Mesenchymal stem cell (in vitro differentiated cells and primary cell): ENCODE measurements at regions not wholly inside any gene's neighbourhood (a gene's known extent, or its start where the extent isn't known, plus 50 kb on each side); places are given as distances from the start of the nearest gene placed in this dataset.

Experiments
- DNase-seq: peaks from one replicate; pipeline ENCODE4 v3.0.0-alpha.2; 2013
- H2AFZ ChIP-seq: one replicate; pipeline ENCODE4 v1.6.1; 2013; ENCODE audit warnings: low read depth, mild to moderate bottlenecking, control low read depth, inconsistent platforms, low read length, moderate library complexity
- H2AK5ac ChIP-seq: 2 replicates; pipeline ENCODE4 v1.6.1; 2013; ENCODE audit warnings: low read length, moderate library complexity, mild to moderate bottlenecking, inconsistent platforms; ENCODE audit not compliant: severe bottlenecking
- H2BK120ac ChIP-seq: one replicate; pipeline ENCODE4 v1.6.1; 2013; ENCODE audit warnings: low read depth, mild to moderate bottlenecking, inconsistent platforms, low read length, moderate library complexity
- H2BK12ac ChIP-seq, 2 experiments: one replicate each; pipeline ENCODE4 v1.6.1; 2013; ENCODE audit warnings: inconsistent platforms in 2 of 2, low read length in 2 of 2, mild to moderate bottlenecking in 2 of 2, moderate library complexity in 2 of 2, control low read depth in 1 of 2
- H2BK15ac ChIP-seq: one replicate; pipeline ENCODE4 v1.6.1; 2013; ENCODE audit warnings: mild to moderate bottlenecking, low read depth, inconsistent platforms; ENCODE audit not compliant: poor library complexity, severe bottlenecking
- H2BK5ac ChIP-seq: 2 replicates; pipeline ENCODE4 v1.6.1; 2013; ENCODE audit warnings: low read depth, mild to moderate bottlenecking, low read length, control low read depth, inconsistent platforms; ENCODE audit not compliant: poor library complexity, severe bottlenecking
- H3K14ac ChIP-seq, 2 experiments: one replicate each; pipeline ENCODE4 v1.6.1; 2013; ENCODE audit warnings: inconsistent platforms in 2 of 2, low read length in 2 of 2, control low read depth in 1 of 2, mild to moderate bottlenecking in 1 of 2, moderate library complexity in 1 of 2
- H3K18ac ChIP-seq, 2 experiments: one replicate each; pipeline ENCODE4 v1.6.1; 2013; ENCODE audit warnings: inconsistent platforms in 2 of 2, low read length in 2 of 2, control low read depth in 1 of 2, low read depth in 1 of 2, mild to moderate bottlenecking in 1 of 2
- H3K23ac ChIP-seq, 2 experiments: one replicate each; pipeline ENCODE4 v1.6.1; 2013; ENCODE audit warnings: inconsistent platforms in 2 of 2, low read length in 2 of 2, mild to moderate bottlenecking in 2 of 2, moderate library complexity in 2 of 2, control low read depth in 1 of 2
- H3K27ac ChIP-seq: 2 replicates; pipeline ENCODE4 v1.5.1; 2013; ENCODE audit warnings: mild to moderate bottlenecking, moderate library complexity, low read length, control low read depth, inconsistent platforms; ENCODE audit not compliant: poor library complexity, severe bottlenecking
- H3K27me3 ChIP-seq, 2 experiments: 2 replicates each; pipeline versions ENCODE4 v1.6.1 to v1.7.0; 2013; ENCODE audit warnings: low read length in 2 of 2, mild to moderate bottlenecking in 2 of 2, moderate library complexity in 2 of 2, control low read depth in 1 of 2, inconsistent platforms in 1 of 2; ENCODE audit not compliant: control insufficient read depth in 1 of 2, insufficient read depth in 1 of 2
- H3K36me3 ChIP-seq, 2 experiments: 2 replicates each; pipeline versions ENCODE4 v1.6.1 to v1.7.0; 2013; ENCODE audit warnings: low read length in 2 of 2, control low read depth in 1 of 2, inconsistent platforms in 1 of 2, low read depth in 1 of 2, mild to moderate bottlenecking in 1 of 2; ENCODE audit not compliant: insufficient read depth in 2 of 2, control insufficient read depth in 1 of 2
- H3K4ac ChIP-seq, 2 experiments: one replicate each; pipeline ENCODE4 v1.6.1; 2013; ENCODE audit warnings: inconsistent platforms in 2 of 2, low read length in 2 of 2, mild to moderate bottlenecking in 2 of 2, moderate library complexity in 2 of 2, control low read depth in 1 of 2, low read depth in 1 of 2
- H3K4me1 ChIP-seq: 2 replicates; pipeline ENCODE4 v1.6.1; 2013; ENCODE audit warnings: low read depth, low read length, control low read depth; ENCODE audit not compliant: control insufficient read depth, insufficient read depth
- H3K4me2 ChIP-seq: 2 replicates; pipeline ENCODE4 v1.6.1; 2013; ENCODE audit warnings: low read length, mild to moderate bottlenecking, inconsistent platforms; ENCODE audit not compliant: poor library complexity, severe bottlenecking
- H3K4me3 ChIP-seq, 2 experiments: 2 replicates each; pipeline versions ENCODE4 v1.5.1 to v1.7.0; 2013; ENCODE audit warnings: low read length in 2 of 2, mild to moderate bottlenecking in 2 of 2, control low read depth in 1 of 2, low read depth in 1 of 2; ENCODE audit not compliant: insufficient read depth in 1 of 2
- H3K79me1 ChIP-seq: replicated peaks from 2 replicates; pipeline ENCODE4 v1.6.1; 2013; ENCODE audit warnings: mild to moderate bottlenecking, control low read depth, low read length, inconsistent platforms; ENCODE audit not compliant: poor library complexity, severe bottlenecking
- H3K9ac ChIP-seq: 2 replicates; pipeline ENCODE4 v1.7.0; 2013; ENCODE audit warnings: mild to moderate bottlenecking, low read length, moderate library complexity
- H3K9me3 ChIP-seq: 2 replicates; pipeline ENCODE4 v1.7.0; 2013; ENCODE audit warnings: mild to moderate bottlenecking, low read length; ENCODE audit not compliant: control insufficient read depth
- H4K8ac ChIP-seq: one replicate; pipeline ENCODE4 v1.6.1; 2013; ENCODE audit warnings: inconsistent platforms, mild to moderate bottlenecking, low read length, moderate library complexity
- H4K91ac ChIP-seq: one replicate; pipeline ENCODE4 v1.6.1; 2013; ENCODE audit warnings: mild to moderate bottlenecking, low read length, inconsistent platforms
- WGBS: methylation state at CpG from one replicate; pipeline ENCODE4 v1.1.7; 2013; ENCODE audit warnings: mixed read lengths; 5-methylcytosine and 5-hydroxymethylcytosine counted together

- no peak overlapping the region for H2BK120ac ChIP-seq
- peaks cover 2% of the 10 kb centered on the region for H3K4me1 ChIP-seq
- no peak overlapping the region for H2AK5ac ChIP-seq
- H3K79me1 ChIP-seq, result no peaks in the 10 kb centered on the region
- no peak overlapping the region for H3K4ac ChIP-seq
- H4K8ac ChIP-seq, result no peak overlapping the region
- no peak overlapping the region for H3K9ac ChIP-seq
- no peak overlapping the region for H3K18ac ChIP-seq
- H2BK15ac ChIP-seq, result no peak overlapping the region
- DNase-seq, result no peak
- H2AFZ ChIP-seq, result no peak overlapping the region
- no peak overlapping the region for H4K91ac ChIP-seq
- H3K27ac ChIP-seq, result no peak overlapping the region
- 100% methylated on average over 2 of the region's 3 CpGs for WGBS
- H3K9me3 ChIP-seq, result peaks cover 4% of the 10 kb centered on the region
- H3K27me3 ChIP-seq, result no peaks in the 10 kb centered on the region
- no peak overlapping the region for H3K4me3 ChIP-seq
- no peak overlapping the region for H2BK5ac ChIP-seq
- H3K36me3 ChIP-seq, result no peaks in the 10 kb centered on the region
- H3K14ac ChIP-seq, result no peak overlapping the region
- no peak overlapping the region for H3K4me2 ChIP-seq
- H2BK12ac ChIP-seq, result no peak overlapping the region
- no peak overlapping the region for H3K23ac ChIP-seq
These were observed 1190.5 kb upstream of the SLC10A2 start for GRCh38 chr13:104256701-104257100.

- 86% methylated on average over 4 of the region's 5 CpGs for WGBS
These were observed 1187.0 kb upstream of the SLC10A2 start for GRCh38 chr13:104253063-104253680.

GRCh38 chr13:104251931-104252330, 1185.7 kb upstream of the SLC10A2 start:
- Histone ChIP-seq H2BK15ac (no peak overlapping the region), H4K8ac (no peak overlapping the region), H3K14ac (no peak overlapping the region), H4K91ac (no peak overlapping the region), H3K27ac (no peak overlapping the region), H3K9ac (no peak overlapping the region), H3K4me1 (peaks cover 2% of the 10 kb centered on the region), H3K79me1 (no peaks in the 10 kb centered on the region), H3K9me3 (peaks cover 2% of the 10 kb centered on the region), H2BK5ac (no peak overlapping the region), H3K18ac (no peak overlapping the region), H2BK120ac (no peak overlapping the region), H3K23ac (no peak overlapping the region), H2BK12ac (no peak overlapping the region), H2AK5ac (no peak overlapping the region), H3K4me2 (no peak overlapping the region), H3K4me3 (no peak overlapping the region), H2AFZ (no peak overlapping the region), H3K36me3 (no peaks in the 10 kb centered on the region), H3K27me3 (no peaks in the 10 kb centered on the region), H3K4ac (no peak overlapping the region)
- peak; percentile 16 for DNase-seq

More at GRCh38 chr13:104253063-104253680, 1187.0 kb upstream of the SLC10A2 start:
- Histone ChIP-seq H2BK15ac (no peak overlapping the region), H3K4ac (no peak overlapping the region), H3K9ac (no peak overlapping the region), H3K79me1 (no peaks in the 10 kb centered on the region), H2BK5ac (no peak overlapping the region), H3K36me3 (no peaks in the 10 kb centered on the region), H3K18ac (no peak overlapping the region), H3K9me3 (no peaks in the 10 kb centered on the region), H4K8ac (no peak overlapping the region), H3K4me1 (peaks cover 2% of the 10 kb centered on the region), H2AFZ (no peak overlapping the region), H3K4me3 (no peak overlapping the region), H3K27ac (no peak overlapping the region), H3K27me3 (no peaks in the 10 kb centered on the region), H4K91ac (no peak overlapping the region), H3K4me2 (no peak overlapping the region), H3K23ac (no peak overlapping the region), H3K14ac (no peak overlapping the region), H2BK120ac (no peak overlapping the region), H2BK12ac (no peak overlapping the region), H2AK5ac (no peak overlapping the region)
- peak; percentile 6 for DNase-seq

GRCh38 chr13:104246955-104247354, 1180.7 kb upstream of the SLC10A2 start:
- Histone ChIP-seq H3K27me3 (no peaks in the 10 kb centered on the region), H2BK120ac (no peak overlapping the region), H3K4me1 (no peaks in the 10 kb centered on the region), H3K4me2 (no peak overlapping the region), H2BK15ac (no peak overlapping the region), H3K18ac (no peak overlapping the region), H3K14ac (no peak overlapping the region), H2AFZ (no peak overlapping the region), H2BK5ac (no peak overlapping the region), H3K36me3 (no peaks in the 10 kb centered on the region), H3K9me3 (peaks cover 3% of the 10 kb centered on the region), H2BK12ac (no peak overlapping the region), H3K23ac (no peak overlapping the region), H3K4me3 (no peak overlapping the region), H4K8ac (no peak overlapping the region), H4K91ac (no peak overlapping the region), H2AK5ac (no peak overlapping the region), H3K27ac (no peak overlapping the region), H3K4ac (no peak overlapping the region), H3K79me1 (no peaks in the 10 kb centered on the region), H3K9ac (no peak overlapping the region)
- no peak for DNase-seq
